Caco-2 (cell line): ENCODE measurements at regions not wholly inside any gene's neighbourhood (a gene's known extent, or its start where the extent isn't known, plus 50 kb on each side); places are given as distances from the start of the nearest gene placed in this dataset.

Experiments
- BruUV-seq: library from RNA; stranded (reverse); fragments of 400-500 nt; replicated peaks from 2 replicates; lab custom pipeline; 2021; lab: Mats Ljungman, UMichigan
- CTCF ChIA-PET: fragments of 300-600 bp; sonication (Branson Sonifier 250); formaldehyde crosslinking; loops from one replicate; lab custom pipeline; 2022; ENCODE audit warnings: antibody characterized with exemption; lab: Charles Lee
- POLR2A ChIA-PET: fragments of 300-600 bp; sonication (Branson Sonifier 250); formaldehyde crosslinking; loops from one replicate; lab custom pipeline; 2022; ENCODE audit warnings: antibody characterized with exemption; lab: Charles Lee
- DNase-seq, 2 experiments: peaks; one replicate each; pipeline versions ENCODE4 v3.0.0 to v3.0.0-alpha.2; 2020 to 2022
- H3K27me3 ChIP-seq: replicated peaks from 2 replicates; pipeline ENCODE4 v1.6.0; 2011; ENCODE audit warnings: low read length; ENCODE audit not compliant: control insufficient read depth, insufficient read depth
- H3K36me3 ChIP-seq: 2 replicates; pipeline ENCODE4 v1.5.1; 2011; ENCODE audit warnings: low read length; ENCODE audit not compliant: control insufficient read depth, insufficient read depth
- H3K4me1 ChIP-seq: fragments of 250-450 bp; sonication (Bioruptor Pico); 2 replicates; pipeline ENCODE4 v1.5.1; 2020; ENCODE audit warnings: mild to moderate bottlenecking
- H3K4me3 ChIP-seq: 2 replicates; pipeline ENCODE4 v1.5.1; 2011; ENCODE audit warnings: low read depth, mild to moderate bottlenecking, control low read depth, low read length
- H3K9me3 ChIP-seq: fragments of 250-450 bp; sonication (Bioruptor Pico); 2 replicates; pipeline ENCODE4 v1.5.1; 2020; ENCODE audit warnings: mild to moderate bottlenecking, moderate library complexity
- H3K27ac Mint-ChIP-seq: one replicate; pipeline ENCODE4 v1.8.0; 2022; ENCODE audit warnings: mixed read lengths; ENCODE audit not compliant: unreplicated experiment
- H3K27me3 Mint-ChIP-seq: one replicate; pipeline ENCODE4 v1.8.0; 2022; ENCODE audit warnings: mixed read lengths; ENCODE audit not compliant: insufficient read depth, unreplicated experiment
- H3K36me3 Mint-ChIP-seq: one replicate; pipeline ENCODE4 v1.8.0; 2022; ENCODE audit warnings: mild to moderate bottlenecking, mixed read lengths; ENCODE audit not compliant: insufficient read depth, unreplicated experiment
- H3K4me1 Mint-ChIP-seq: one replicate; pipeline ENCODE4 v1.8.0; 2022; ENCODE audit warnings: low read depth, mixed read lengths; ENCODE audit not compliant: unreplicated experiment
- H3K4me3 Mint-ChIP-seq: one replicate; pipeline ENCODE4 v1.8.0; 2022; ENCODE audit warnings: mild to moderate bottlenecking, moderate library complexity, mixed read lengths; ENCODE audit not compliant: unreplicated experiment
- H3K9me3 Mint-ChIP-seq: one replicate; pipeline ENCODE4 v1.8.0; 2022; ENCODE audit warnings: mixed read lengths; ENCODE audit not compliant: unreplicated experiment
- intact Hi-C: fragments of 100-400 bp; cut with micrococcal nuclease; formaldehyde crosslinking; loops from one replicate; pipeline ENCODE4 v1.10.0; 2022; ENCODE audit not compliant: unreplicated experiment
- TF ChIP-seq, protein P1 (sequence below), 2 experiments: fragments of 200-600 bp in 1 of 2; IDR thresholded peaks; 1 replicate in 1 of 2; 2 replicates in 1 of 2; pipeline versions ENCODE4 v1.5.1 to v1.8.0; 2011 to 2022; ENCODE audit warnings: antibody characterized with exemption in 1 of 2, control low read depth in 1 of 2, inconsistent platforms in 1 of 2, low read depth in 1 of 2, low read length in 1 of 2, mild to moderate bottlenecking in 1 of 2, moderate library complexity in 1 of 2; ENCODE audit not compliant: insufficient read depth in 1 of 2, severe bottlenecking in 1 of 2, unreplicated experiment in 1 of 2

DNA sequence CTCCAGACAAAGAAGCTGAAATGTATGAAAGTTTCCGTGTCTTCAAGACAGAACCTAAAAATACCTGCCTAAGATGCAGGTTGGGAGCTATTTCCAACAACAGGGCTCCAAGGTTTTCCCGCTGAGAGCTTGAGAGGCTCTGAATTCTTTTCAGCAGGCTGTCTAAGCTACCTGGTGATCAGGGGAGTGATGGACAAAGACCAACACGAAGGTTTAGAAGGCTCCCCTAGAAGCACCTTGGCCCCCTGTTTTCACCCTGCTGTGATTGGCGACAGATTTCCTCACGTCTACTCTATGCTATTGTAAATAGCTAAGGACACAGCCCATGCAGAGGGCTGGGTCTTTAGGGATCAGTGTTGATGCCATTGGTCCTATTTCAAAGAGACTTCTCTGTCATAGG is 275.2 kb upstream of the SALL1 start:
- intact Hi-C loops, result no loop called here
- TF ChIP-seq, protein P1, sequence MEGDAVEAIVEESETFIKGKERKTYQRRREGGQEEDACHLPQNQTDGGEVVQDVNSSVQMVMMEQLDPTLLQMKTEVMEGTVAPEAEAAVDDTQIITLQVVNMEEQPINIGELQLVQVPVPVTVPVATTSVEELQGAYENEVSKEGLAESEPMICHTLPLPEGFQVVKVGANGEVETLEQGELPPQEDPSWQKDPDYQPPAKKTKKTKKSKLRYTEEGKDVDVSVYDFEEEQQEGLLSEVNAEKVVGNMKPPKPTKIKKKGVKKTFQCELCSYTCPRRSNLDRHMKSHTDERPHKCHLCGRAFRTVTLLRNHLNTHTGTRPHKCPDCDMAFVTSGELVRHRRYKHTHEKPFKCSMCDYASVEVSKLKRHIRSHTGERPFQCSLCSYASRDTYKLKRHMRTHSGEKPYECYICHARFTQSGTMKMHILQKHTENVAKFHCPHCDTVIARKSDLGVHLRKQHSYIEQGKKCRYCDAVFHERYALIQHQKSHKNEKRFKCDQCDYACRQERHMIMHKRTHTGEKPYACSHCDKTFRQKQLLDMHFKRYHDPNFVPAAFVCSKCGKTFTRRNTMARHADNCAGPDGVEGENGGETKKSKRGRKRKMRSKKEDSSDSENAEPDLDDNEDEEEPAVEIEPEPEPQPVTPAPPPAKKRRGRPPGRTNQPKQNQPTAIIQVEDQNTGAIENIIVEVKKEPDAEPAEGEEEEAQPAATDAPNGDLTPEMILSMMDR (IDR thresholded peaks at IDR 0.05; ENCODE audit: insufficient read depth in 1 of 2, low read depth in 1 of 2, low read length in 1 of 2, severe bottlenecking in 1 of 2, unreplicated experiment in 1 of 2), result no peak
- Mint-ChIP-seq H3K4me1 (no peaks in the 10 kb centered on the region), H3K27ac (no peak overlapping the region), H3K9me3 (no peaks in the 10 kb centered on the region), H3K36me3 (no peaks in the 10 kb centered on the region), H3K4me3 (no peak overlapping the region), H3K27me3 (peaks cover 15% of the 10 kb centered on the region)
- Histone ChIP-seq H3K4me1 (no peaks in the 10 kb centered on the region), H3K9me3 (no peaks in the 10 kb centered on the region), H3K27me3 (no peaks in the 10 kb centered on the region; the same call in 1 of the 2 replicates), H3K4me3 (no peak overlapping the region), H3K36me3 (no peaks in the 10 kb centered on the region)
- DNase-seq, result no peak
- ChIA-PET CTCF (no interaction called here), POLR2A (no interaction called here)
- BruUV-seq, result no TSS peak

- no TSS peak for BruUV-seq
- H3K27ac Mint-ChIP-seq, result no peak overlapping the region
Measured at GRCh38 chr16:51420247-51420646, 269.2 kb upstream of the SALL1 start.

DNA sequence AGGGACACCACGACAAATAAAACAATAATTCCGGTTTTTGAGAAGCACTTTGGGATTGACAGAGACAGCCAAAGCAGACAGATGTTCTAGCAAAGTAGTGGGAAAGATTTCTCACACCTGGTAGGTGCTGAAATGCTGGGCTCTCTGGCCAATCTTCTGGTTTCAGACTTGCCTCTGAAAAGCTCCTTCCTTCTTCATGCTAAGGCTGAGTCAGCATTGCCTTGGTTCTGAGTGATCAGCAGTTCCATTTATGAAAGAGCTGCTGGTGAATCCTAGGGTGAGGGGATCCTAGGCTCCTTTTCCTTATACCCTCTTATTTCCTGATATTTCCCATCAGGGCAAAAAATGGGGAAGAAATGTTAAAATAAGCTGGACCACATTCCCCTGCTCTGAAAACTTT is 268.7 kb upstream of the SALL1 start:
- Mint-ChIP-seq H3K4me1 (no peaks in the 10 kb centered on the region), H3K36me3 (no peaks in the 10 kb centered on the region), H3K27me3 (peaks cover 9% of the 10 kb centered on the region), H3K4me3 (no peak overlapping the region), H3K27ac (no peak overlapping the region), H3K9me3 (no peaks in the 10 kb centered on the region)
- POLR2A ChIA-PET, result no interaction called here
- Histone ChIP-seq H3K4me1 (no peaks in the 10 kb centered on the region), H3K9me3 (no peaks in the 10 kb centered on the region), H3K36me3 (no peaks in the 10 kb centered on the region), H3K27me3 (0 out of 2 replicates have a peak, but pooled peaks cover under 1% of the 10 kb centered on the region), H3K4me3 (no peak overlapping the region)
- DNase-seq, result no peak
- CTCF ChIA-PET, result no interaction called here
- BruUV-seq, result no TSS peak
- intact Hi-C loops, result no loop called here
- TF ChIP-seq, protein P1 (IDR thresholded peaks at IDR 0.05; ENCODE audit: insufficient read depth in 1 of 2, low read depth in 1 of 2, low read length in 1 of 2, severe bottlenecking in 1 of 2, unreplicated experiment in 1 of 2), result no peak

More at GRCh38 chr16:51420247-51420646, 269.2 kb upstream of the SALL1 start:
- intact Hi-C loops, result no loop called here
- ChIA-PET CTCF (no interaction called here), POLR2A (no interaction called here)
- no peak overlapping the region for H3K4me3 Mint-ChIP-seq
- Histone ChIP-seq H3K27me3 (no peaks in the 10 kb centered on the region), H3K9me3 (no peaks in the 10 kb centered on the region), H3K4me1 (no peaks in the 10 kb centered on the region), H3K4me3 (no peak overlapping the region), H3K36me3 (no peaks in the 10 kb centered on the region)
- H3K27me3 Mint-ChIP-seq, result peaks cover 9% of the 10 kb centered on the region
- no peaks in the 10 kb centered on the region for H3K36me3 Mint-ChIP-seq
- H3K9me3 Mint-ChIP-seq, result no peaks in the 10 kb centered on the region
- TF ChIP-seq, protein P1 (IDR thresholded peaks at IDR 0.05; ENCODE audit: insufficient read depth in 1 of 2, low read depth in 1 of 2, low read length in 1 of 2, severe bottlenecking in 1 of 2, unreplicated experiment in 1 of 2), result no peak
- no peaks in the 10 kb centered on the region for H3K4me1 Mint-ChIP-seq
- no peak for DNase-seq
